ENCODE measurements at regions not wholly inside any gene's neighbourhood (a gene's known extent, or its start where the extent isn't known, plus 50 kb on each side); places are given as distances from the start of the nearest gene placed in this dataset.

DNA sequence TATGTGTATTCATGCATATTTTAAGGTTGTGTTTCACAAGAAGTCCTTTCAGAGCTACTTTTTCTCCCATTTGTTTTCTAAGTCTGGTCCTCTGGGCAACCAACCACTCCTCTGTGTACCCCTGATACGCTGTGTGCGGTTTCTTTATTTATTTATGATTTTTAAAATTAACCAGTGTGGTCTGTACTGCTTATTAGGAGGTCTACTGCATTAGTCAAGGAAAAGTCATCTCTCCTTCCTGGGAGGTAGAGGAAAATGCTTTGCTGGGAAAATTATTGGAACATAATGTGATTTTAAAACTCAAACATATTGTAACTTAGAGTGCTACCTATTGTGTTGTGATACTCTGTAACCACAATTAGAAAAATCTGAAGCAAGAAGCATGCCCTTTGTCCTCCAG is 1404.3 kb downstream of the SUCLG1 start:
- Histone ChIP-seq H3K9ac (ENCODE audit: low read depth, low read length) (no peak overlapping the region), H3K9me3 (ENCODE audit: insufficient read depth, low read length, severe bottlenecking) (no peaks in the 10 kb centered on the region), H3K27me3 (ENCODE audit: insufficient read depth, low read length, poor library complexity) (no peaks in the 10 kb centered on the region), H3K79me2 (ENCODE audit: insufficient read depth, low read length) (no peaks in the 10 kb centered on the region), H3K4me3 (ENCODE audit: low read depth in 1 of 2, low read length in 2 of 2) (no peak overlapping the region), H4K20me1 (ENCODE audit: insufficient read depth, low read length) (no peaks in the 10 kb centered on the region), H2AFZ (ENCODE audit: low read depth, low read length) (no peak overlapping the region), H3K36me3 (ENCODE audit: insufficient read depth, low read length) (no peaks in the 10 kb centered on the region), H3K4me1 (ENCODE audit: insufficient read depth, low read length) (no peaks in the 10 kb centered on the region), H3K4me2 (ENCODE audit: insufficient read depth, low read length) (no peak overlapping the region), H3K27ac (ENCODE audit: low read length) (no peak overlapping the region)
- TF ChIP-seq EZH2 (IDR thresholded peaks at IDR 0.05; ENCODE audit: borderline replicate concordance, low read depth, low read length, severe bottlenecking) = no peak
- TF ChIP-seq, protein P1, sequence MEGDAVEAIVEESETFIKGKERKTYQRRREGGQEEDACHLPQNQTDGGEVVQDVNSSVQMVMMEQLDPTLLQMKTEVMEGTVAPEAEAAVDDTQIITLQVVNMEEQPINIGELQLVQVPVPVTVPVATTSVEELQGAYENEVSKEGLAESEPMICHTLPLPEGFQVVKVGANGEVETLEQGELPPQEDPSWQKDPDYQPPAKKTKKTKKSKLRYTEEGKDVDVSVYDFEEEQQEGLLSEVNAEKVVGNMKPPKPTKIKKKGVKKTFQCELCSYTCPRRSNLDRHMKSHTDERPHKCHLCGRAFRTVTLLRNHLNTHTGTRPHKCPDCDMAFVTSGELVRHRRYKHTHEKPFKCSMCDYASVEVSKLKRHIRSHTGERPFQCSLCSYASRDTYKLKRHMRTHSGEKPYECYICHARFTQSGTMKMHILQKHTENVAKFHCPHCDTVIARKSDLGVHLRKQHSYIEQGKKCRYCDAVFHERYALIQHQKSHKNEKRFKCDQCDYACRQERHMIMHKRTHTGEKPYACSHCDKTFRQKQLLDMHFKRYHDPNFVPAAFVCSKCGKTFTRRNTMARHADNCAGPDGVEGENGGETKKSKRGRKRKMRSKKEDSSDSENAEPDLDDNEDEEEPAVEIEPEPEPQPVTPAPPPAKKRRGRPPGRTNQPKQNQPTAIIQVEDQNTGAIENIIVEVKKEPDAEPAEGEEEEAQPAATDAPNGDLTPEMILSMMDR (IDR thresholded peaks at IDR 0.05; ENCODE audit: borderline replicate concordance, extremely low read depth, low read length, poor library complexity, severe bottlenecking) = no peak
- DNase-seq = no peak
- ATAC-seq (ENCODE audit: insufficient read depth, low read depth) = no peak

DNA sequence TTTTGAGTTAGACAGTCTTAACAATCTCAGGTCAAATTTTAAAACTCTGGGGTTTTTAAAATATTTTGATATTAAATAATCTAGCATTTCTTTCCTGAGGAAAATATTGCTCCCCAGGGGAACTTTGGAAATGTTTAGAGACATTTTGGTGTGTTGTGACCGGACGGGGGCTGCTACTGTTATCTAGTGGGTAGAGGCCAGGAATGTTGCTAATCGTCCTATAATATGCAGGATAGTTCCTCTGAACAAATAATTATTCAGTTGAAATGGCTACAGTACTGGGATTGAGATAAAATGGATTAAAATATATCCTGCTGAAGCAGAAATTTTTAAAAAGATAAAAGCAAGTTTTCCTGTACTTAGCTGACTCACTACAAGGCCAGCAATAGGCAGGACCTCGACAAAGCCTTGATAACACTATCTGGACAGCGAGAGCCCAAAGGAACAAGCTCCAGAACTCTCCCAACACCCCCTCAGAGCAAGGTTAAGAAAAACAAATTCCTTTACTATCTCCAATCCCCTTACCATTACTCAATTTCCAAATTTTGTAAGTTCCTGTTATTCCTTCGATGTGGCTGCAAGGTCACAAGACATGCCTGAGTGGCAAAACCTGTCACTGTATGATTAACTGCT is 1407.4 kb downstream of the SUCLG1 start:
- no peaks in the 10 kb centered on the region for H3K36me3 ChIP-seq (ENCODE audit: insufficient read depth, low read length)
- H3K4me3 ChIP-seq (ENCODE audit: low read depth in 1 of 2, low read length in 2 of 2) = no peak overlapping the region
- no peaks in the 10 kb centered on the region for H3K4me1 ChIP-seq (ENCODE audit: insufficient read depth, low read length)
- no peaks in the 10 kb centered on the region for H4K20me1 ChIP-seq (ENCODE audit: insufficient read depth, low read length)
- TF ChIP-seq, protein P1 (IDR thresholded peaks at IDR 0.05; ENCODE audit: borderline replicate concordance, extremely low read depth, low read length, poor library complexity, severe bottlenecking) = no peak
- TF ChIP-seq EZH2 (IDR thresholded peaks at IDR 0.05; ENCODE audit: borderline replicate concordance, low read depth, low read length, severe bottlenecking) = no peak
- no peaks in the 10 kb centered on the region for H3K27me3 ChIP-seq (ENCODE audit: insufficient read depth, low read length, poor library complexity)
- H3K9ac ChIP-seq (ENCODE audit: low read depth, low read length) = no peak overlapping the region
- ATAC-seq (ENCODE audit: insufficient read depth, low read depth) = no peak
- H2AFZ ChIP-seq (ENCODE audit: low read depth, low read length) = no peak overlapping the region
- H3K79me2 ChIP-seq (ENCODE audit: insufficient read depth, low read length) = no peaks in the 10 kb centered on the region
- no peak overlapping the region for H3K27ac ChIP-seq (ENCODE audit: low read length)
- no peak for DNase-seq
- H3K4me2 ChIP-seq (ENCODE audit: insufficient read depth, low read length) = no peak overlapping the region
- H3K9me3 ChIP-seq (ENCODE audit: insufficient read depth, low read length, severe bottlenecking) = no peaks in the 10 kb centered on the region

DNA sequence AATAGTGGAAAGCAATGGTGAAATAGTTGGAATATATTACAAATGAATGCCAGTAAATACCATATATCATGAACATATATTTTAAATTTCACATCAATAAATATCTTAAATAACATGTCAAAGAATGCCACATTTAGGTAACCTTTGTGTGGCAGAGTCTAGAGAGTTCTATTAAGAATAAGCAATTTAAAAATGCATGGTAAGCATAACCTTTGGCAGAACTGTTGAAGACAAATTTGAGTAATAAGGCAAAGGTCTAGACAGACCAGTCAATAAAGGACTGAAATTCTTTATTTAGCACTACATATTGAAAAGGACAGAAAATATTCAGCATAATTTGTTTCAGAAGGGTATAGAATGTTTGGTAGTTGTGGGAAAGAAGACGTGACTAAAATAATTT is 1417.0 kb downstream of the SUCLG1 start:
- H3K36me3 ChIP-seq (ENCODE audit: insufficient read depth, low read length) = no peaks in the 10 kb centered on the region
- no peaks in the 10 kb centered on the region for H3K4me1 ChIP-seq (ENCODE audit: insufficient read depth, low read length)
- H3K79me2 ChIP-seq (ENCODE audit: insufficient read depth, low read length) = no peaks in the 10 kb centered on the region
- H3K27me3 ChIP-seq (ENCODE audit: insufficient read depth, low read length, poor library complexity) = no peaks in the 10 kb centered on the region
- H3K4me3 ChIP-seq (ENCODE audit: low read depth in 1 of 2, low read length in 2 of 2) = no peak overlapping the region
- H3K27ac ChIP-seq (ENCODE audit: low read length) = no peak overlapping the region
- no peaks in the 10 kb centered on the region for H3K9me3 ChIP-seq (ENCODE audit: insufficient read depth, low read length, severe bottlenecking)
- no peaks in the 10 kb centered on the region for H4K20me1 ChIP-seq (ENCODE audit: insufficient read depth, low read length)
- DNase-seq (no peak), ATAC-seq (ENCODE audit: insufficient read depth, low read depth) (no peak)
- no peak overlapping the region for H3K4me2 ChIP-seq (ENCODE audit: insufficient read depth, low read length)
- TF ChIP-seq, protein P1 (IDR thresholded peaks at IDR 0.05; ENCODE audit: borderline replicate concordance, extremely low read depth, low read length, poor library complexity, severe bottlenecking) = no peak
- TF ChIP-seq EZH2 (IDR thresholded peaks at IDR 0.05; ENCODE audit: borderline replicate concordance, low read depth, low read length, severe bottlenecking) = no peak
- H3K9ac ChIP-seq (ENCODE audit: low read depth, low read length) = no peak overlapping the region
- no peak overlapping the region for H2AFZ ChIP-seq (ENCODE audit: low read depth, low read length)
